ENCODE measurements at regions not wholly inside any gene's neighbourhood (a gene's known extent, or its start where the extent isn't known, plus 50 kb on each side); places are given as distances from the start of the nearest gene placed in this dataset.

GRCh38 chr7:136528329-136528728, 340.1 kb upstream of the CHRM2 start:
- no peak overlapping the region for H3K4me3 ChIP-seq (ENCODE audit: low read depth, low read length)
- H3K27me3 ChIP-seq (ENCODE audit: control insufficient read depth, insufficient read depth, low read length), result no peaks in the 10 kb centered on the region
- no peaks in the 10 kb centered on the region for H3K36me3 ChIP-seq (ENCODE audit: control insufficient read depth, insufficient read depth, low read length)
- POLR2A ChIA-PET, result no interaction called here
- no peak for TF ChIP-seq CTCF (IDR thresholded peaks at IDR 0.05; ENCODE audit: insufficient read depth, low read depth, low read length)
- DNase-seq (ENCODE audit: low read depth), result peak; percentile 63
- CTCF ChIA-PET, result no interaction called here

- no peak overlapping the region for H3K4me3 ChIP-seq (ENCODE audit: low read depth, low read length)
- H3K36me3 ChIP-seq (ENCODE audit: control insufficient read depth, insufficient read depth, low read length), result no peaks in the 10 kb centered on the region
- no peaks in the 10 kb centered on the region for H3K27me3 ChIP-seq (ENCODE audit: control insufficient read depth, insufficient read depth, low read length)
- TF ChIP-seq CTCF (IDR thresholded peaks at IDR 0.05; ENCODE audit: insufficient read depth, low read depth, low read length), result no peak
- ChIA-PET CTCF (interaction anchor here (0.6 kb wide), 1 partner anchor 88 kb away, joined by 4 read pairs; no protein-coding TSS in a partner anchor), POLR2A (no interaction called here)
- no peak for DNase-seq (ENCODE audit: low read depth)
Observed at GRCh38 chr7:136527554-136527953, 340.9 kb upstream of the CHRM2 start.

GRCh38 chr7:136526408-136527105, 341.9 kb upstream of the CHRM2 start:
- no peaks in the 10 kb centered on the region for H3K27me3 ChIP-seq (ENCODE audit: control insufficient read depth, insufficient read depth, low read length)
- CTCF ChIA-PET, result no interaction called here
- no peaks in the 10 kb centered on the region for H3K36me3 ChIP-seq (ENCODE audit: control insufficient read depth, insufficient read depth, low read length)
- TF ChIP-seq CTCF (IDR thresholded peaks at IDR 0.05; ENCODE audit: insufficient read depth, low read depth, low read length), result no peak
- DNase-seq (ENCODE audit: low read depth), result no peak
- no peak overlapping the region for H3K4me3 ChIP-seq (ENCODE audit: low read depth, low read length)
- POLR2A ChIA-PET, result no interaction called here

GRCh38 chr7:136523571-136523970, 344.9 kb upstream of the CHRM2 start:
- ChIA-PET POLR2A (no interaction called here), CTCF (interaction anchor here (1.1 kb wide), 1 partner anchor 11 kb away, joined by 4 read pairs; no protein-coding TSS in a partner anchor)
- DNase-seq (ENCODE audit: low read depth), result no peak
- TF ChIP-seq CTCF (IDR thresholded peaks at IDR 0.05; ENCODE audit: insufficient read depth, low read depth, low read length), result no peak
- Histone ChIP-seq H3K4me3 (ENCODE audit: low read depth, low read length) (no peak overlapping the region), H3K27me3 (ENCODE audit: control insufficient read depth, insufficient read depth, low read length) (no peaks in the 10 kb centered on the region), H3K36me3 (ENCODE audit: control insufficient read depth, insufficient read depth, low read length) (no peaks in the 10 kb centered on the region)

GRCh38 chr7:136517971-136518370, 350.5 kb upstream of the CHRM2 start:
- no peaks in the 10 kb centered on the region for H3K36me3 ChIP-seq (ENCODE audit: control insufficient read depth, insufficient read depth, low read length)
- DNase-seq (ENCODE audit: low read depth), result no peak
- H3K27me3 ChIP-seq (ENCODE audit: control insufficient read depth, insufficient read depth, low read length), result no peaks in the 10 kb centered on the region
- POLR2A ChIA-PET, result no interaction called here
- no peak overlapping the region for H3K4me3 ChIP-seq (ENCODE audit: low read depth, low read length)
- CTCF ChIA-PET, result no interaction called here
- TF ChIP-seq CTCF (IDR thresholded peaks at IDR 0.05; ENCODE audit: insufficient read depth, low read depth, low read length), result no peak

Data from BJ (cell line).